ENCODE measurements at regions not wholly inside any gene's neighbourhood (a gene's known extent, or its start where the extent isn't known, plus 50 kb on each side); places are given as distances from the start of the nearest gene placed in this dataset.

GRCh38 chr7:46480619-46481018 lies 559.5 kb upstream of the IGFBP3 start:
- DNase-seq, result no peak

- no peak for DNase-seq
Observed at GRCh38 chr7:46479680-46480079, 558.6 kb upstream of the IGFBP3 start.

DNA sequence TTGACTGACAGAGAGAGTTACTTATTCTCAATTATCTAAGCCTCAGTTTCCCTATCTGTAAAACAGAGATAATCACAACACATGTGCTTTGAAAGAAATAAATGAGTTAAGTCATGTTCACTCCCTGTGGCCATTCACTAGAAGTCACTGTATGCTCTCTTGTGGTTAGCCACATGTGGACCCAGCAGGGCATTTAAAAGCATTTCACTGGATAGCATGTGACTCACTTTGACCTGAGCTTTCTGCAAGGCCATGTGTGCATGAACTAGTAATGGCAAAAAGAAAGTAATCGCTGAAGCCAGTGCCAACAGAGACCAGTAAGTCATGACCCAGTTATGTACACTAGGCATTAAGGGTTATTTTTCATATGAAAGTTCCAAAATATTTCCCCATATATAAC lies 557.0 kb upstream of the IGFBP3 start:
- DNase-seq, result no peak

DNA sequence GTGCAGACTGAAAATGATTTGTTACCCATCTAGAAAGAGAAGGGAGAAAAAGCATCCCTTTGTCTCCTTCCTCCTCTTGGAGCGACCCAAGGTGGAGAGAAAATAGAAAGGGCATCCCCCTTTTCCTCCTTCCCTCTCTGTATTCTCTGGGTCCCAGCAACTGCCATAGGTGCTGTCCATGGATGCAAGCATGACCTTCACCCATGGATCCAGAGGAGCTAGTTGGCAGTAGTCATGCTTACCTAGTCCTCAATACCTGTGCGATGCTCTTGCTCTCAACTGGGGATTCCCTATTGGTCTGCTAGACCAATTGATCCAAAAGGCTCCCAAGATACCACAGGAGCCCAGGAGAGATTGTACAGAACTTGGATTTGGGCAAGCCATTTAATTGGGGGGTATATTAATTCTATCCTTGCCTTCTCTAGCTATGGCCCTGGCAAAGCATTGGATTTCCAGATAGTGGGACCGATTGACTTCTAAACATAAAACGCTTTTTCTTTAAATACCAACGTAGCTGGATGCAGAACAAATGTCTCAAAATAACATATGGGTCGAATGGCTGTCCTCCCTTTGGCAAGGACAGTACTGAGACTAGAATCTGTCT lies 547.8 kb upstream of the IGFBP3 start:
- DNase-seq, result no peak

- no peak for DNase-seq
Observed at GRCh38 chr7:46463170-46463569, 542.1 kb upstream of the IGFBP3 start.

DNA sequence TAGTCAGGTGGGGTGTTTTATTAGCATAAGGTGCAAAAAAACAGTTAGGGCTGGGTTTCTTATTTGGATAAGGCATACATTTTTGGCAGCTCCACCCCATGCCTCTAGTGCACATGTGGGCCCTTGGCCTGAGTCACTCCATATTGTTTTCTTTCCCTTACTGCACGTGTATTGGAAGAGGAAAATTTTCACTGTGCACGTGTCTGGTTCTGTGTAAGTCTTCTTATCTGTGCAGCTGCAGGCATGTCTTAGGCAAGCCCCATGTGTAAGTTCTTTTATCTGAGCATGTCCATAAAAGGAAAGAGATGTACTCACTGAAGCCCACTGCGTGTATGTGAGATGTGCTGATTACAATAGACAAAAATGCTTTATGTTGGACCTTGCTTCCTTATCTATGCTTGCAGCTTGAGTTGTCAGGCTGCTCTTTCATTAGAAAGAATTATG lies 540.3 kb upstream of the IGFBP3 start:
- no peak for DNase-seq

DNA sequence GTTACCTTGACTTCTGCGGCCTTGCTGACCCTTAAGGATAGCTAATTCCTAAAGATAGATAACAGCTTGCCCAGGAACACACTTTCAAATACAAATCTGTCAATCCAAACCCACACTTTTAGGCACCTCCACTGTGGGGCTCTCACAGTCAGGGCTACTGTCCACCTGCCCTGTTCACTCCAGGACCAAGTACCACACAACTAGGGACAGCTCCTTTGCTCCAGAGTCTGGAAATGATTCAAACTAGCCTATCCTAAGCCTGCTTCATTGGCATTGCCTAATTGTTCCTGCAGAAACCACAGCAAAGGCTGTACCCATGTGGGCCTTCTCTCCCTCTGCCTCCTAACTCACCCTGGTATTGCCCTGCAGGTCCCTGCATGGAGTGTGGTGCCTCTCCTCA lies 538.9 kb upstream of the IGFBP3 start:
- no peak for DNase-seq

GRCh38 chr7:46454816-46455215 lies 533.7 kb upstream of the IGFBP3 start:
- no peak for DNase-seq

GRCh38 chr7:46452561-46453135 lies 531.6 kb upstream of the IGFBP3 start:
- no peak for DNase-seq

GRCh38 chr7:46451846-46452245 lies 530.8 kb upstream of the IGFBP3 start:
- no peak for DNase-seq

GRCh38 chr7:46450886-46451285 lies 529.8 kb upstream of the IGFBP3 start:
- no peak for DNase-seq

DNA sequence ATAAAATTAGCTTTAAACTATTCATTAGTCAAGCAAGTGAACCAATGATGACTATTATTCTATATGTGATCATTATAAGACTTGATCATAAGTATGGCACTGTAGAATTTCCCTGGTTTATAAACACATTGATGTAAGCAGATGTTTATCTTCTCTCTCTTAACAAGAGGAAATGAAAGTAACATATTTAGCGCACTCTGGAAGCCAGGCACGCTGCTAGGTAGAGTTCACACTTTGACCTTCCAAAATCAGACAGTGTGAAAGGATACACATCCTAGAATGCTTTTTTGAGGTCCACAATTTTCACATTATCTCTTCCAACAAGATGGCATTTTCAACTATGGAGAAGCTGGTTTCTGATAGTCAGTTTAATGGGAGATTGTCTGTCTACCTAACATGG lies 529.4 kb upstream of the IGFBP3 start:
- no peak for DNase-seq

DNA sequence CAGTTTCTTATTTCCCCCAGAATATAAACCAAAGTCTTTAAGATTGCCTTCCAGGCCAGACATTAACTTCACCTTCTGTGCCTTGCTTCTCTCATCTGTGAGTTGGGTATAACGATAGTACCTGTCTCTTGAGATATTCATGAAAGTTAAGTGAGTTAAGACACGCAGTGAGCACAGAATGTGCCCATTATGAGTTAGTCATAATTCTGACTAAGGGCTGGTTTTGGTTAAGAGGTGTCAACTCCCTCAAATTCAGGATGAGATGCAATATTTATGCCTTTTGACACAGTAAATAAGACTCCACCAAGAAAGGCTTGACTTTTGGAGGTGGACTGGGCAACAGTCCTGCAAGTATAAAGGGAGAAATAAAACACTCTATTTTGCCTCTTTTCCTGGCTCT lies 528.7 kb upstream of the IGFBP3 start:
- no peak for DNase-seq

DNA sequence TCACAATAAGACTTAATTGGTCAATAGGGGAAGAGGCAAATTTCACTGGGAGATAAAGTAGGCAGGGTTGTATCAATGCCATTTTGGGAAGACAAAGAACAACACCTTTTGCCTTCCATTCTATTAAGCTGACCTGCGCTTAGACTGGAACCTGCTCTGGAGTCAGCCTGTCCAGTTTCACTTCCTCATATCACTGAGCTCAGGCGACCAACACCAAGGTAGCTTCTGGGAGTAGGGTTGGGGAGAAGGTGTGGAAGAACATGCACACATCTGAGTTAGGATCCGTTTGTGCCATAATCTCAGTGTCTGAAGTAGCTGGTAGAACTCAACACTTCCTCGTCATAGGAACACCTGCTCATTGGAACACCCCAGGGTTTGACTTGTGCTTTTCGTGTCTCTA lies 527.4 kb upstream of the IGFBP3 start:
- DNase-seq, result no peak

DNA sequence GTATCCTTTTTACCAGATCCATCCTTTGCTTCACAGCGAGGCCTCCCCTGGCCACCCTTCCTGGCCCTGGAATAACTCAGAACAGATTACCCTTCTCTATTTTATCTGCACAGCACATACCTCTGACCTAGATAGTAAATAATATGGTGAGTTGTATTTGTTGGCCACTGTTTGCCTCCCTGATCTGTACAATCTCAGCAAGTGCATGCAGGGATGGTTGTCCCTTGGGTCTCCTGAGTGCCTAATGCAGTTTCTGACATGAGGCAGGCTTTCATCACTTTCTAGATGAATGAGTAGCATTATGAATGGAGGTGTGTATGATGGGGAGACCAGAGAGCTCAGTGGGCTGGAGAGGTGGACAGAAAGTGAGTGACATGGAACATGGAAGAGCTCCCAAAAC lies 525.1 kb upstream of the IGFBP3 start:
- DNase-seq, result no peak

DNA sequence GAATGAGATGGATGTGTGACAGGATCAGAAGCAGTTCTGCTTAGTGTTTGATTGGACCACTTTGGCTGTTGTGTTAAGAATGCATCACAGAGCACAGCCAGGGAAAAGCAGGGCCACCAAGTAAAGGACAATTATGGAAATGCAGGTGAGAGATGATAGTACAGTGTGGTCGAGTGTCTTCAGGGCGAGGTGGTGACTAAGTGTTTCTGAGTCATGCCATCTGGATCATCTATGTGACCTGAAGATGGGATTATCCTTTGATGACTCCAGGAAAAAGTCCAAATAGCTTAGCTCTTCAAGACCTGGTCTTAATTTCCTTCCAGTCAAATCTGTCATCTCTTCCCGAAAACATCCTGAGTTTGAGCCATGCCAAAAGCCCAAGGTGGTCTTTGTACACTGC lies 523.2 kb upstream of the IGFBP3 start:
- DNase-seq, result no peak

DNA sequence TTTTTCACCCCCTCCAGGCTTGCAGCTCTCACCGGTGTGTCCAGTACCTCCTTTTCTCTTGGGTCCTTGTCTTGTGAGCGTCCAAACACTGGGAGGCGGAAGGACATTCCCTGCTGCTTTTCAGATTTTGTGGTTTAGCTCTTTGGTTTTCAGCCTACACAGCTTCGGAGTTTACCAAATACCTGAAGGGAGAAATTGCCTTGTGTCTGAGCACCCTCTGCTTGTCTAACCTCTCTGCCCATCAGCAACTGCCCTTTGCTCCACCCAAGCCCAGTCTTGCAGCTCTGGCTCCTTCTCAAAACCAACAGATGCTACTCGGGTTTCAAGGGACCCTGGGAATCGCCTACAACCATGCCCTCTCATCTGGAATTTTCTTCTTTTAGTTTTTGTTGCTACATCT lies 519.1 kb upstream of the IGFBP3 start:
- DNase-seq, result no peak

- DNase-seq, result no peak
Observed at GRCh38 chr7:46432708-46433107, 511.6 kb upstream of the IGFBP3 start.

GRCh38 chr7:46428295-46428694 lies 507.2 kb upstream of the IGFBP3 start:
- DNase-seq, result no peak

- DNase-seq, result no peak
Observed at GRCh38 chr7:46424934-46425333, 503.9 kb upstream of the IGFBP3 start.

GRCh38 chr7:46421441-46422230 lies 500.6 kb upstream of the IGFBP3 start:
- no peak for DNase-seq

- no peak for DNase-seq
Observed at GRCh38 chr7:46414946-46415345, 493.9 kb upstream of the IGFBP3 start.

DNA sequence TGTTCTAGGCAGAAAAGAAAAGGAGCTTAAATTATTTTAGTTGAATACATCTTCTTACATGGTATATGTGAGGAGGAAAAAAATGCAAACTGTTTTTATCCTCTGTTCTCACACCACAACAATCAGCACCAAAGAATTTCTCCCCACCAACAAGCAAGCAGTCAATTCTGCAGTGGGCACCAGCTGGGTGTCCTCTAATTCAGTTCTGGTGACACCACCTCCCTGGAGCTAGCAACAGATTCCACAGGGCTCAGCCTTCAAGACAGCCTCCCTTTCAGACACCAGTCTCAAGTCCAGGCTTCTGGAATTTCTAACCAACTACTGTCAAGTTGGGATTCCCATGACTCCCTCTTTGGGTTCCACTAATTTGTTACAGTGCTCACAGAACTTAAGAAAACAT lies 490.2 kb upstream of the IGFBP3 start:
- DNase-seq, result no peak

DNA sequence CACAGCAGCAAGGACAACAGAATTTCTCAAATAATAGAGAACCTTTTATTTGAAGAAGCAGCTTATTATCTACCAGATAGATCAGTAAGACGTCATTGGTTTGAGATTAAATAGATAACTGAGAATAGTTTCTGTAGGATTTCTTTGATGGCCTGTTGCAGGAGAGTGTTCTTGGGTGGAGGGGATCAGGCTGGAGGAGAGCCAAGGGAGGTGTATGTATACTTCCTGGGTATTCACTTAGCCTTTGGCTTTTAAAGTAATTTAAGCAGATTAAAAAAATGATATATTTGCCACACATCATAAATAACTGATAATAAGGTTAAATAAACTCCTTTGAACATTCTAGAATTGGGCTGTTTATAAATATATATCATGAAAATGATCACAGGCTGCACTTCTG lies 486.1 kb upstream of the IGFBP3 start:
- no peak for DNase-seq

GRCh38 chr7:46397591-46397990 lies 476.5 kb upstream of the IGFBP3 start:
- no peak for DNase-seq

All from activated T-cell treated with anti-CD3 and anti-CD28 coated beads, Interleukin-2, amount 50 U/mL, for 48 hours (primary cell).